ENCODE measurements at regions not wholly inside any gene's neighbourhood (a gene's known extent, or its start where the extent isn't known, plus 50 kb on each side); places are given as distances from the start of the nearest gene placed in this dataset.

- H3K9me3 ChIP-seq (replicated peaks in 1 of 2; ENCODE audit: control insufficient read depth in 1 of 2, insufficient read depth in 1 of 2, low read length in 2 of 2), result peaks cover 1 to 6% of the 10 kb centered on the region in 2 donors
- no peak overlapping the region for H3K4me2 ChIP-seq (replicated peaks; ENCODE audit: extremely low read depth, low read length, poor library complexity, severe bottlenecking)
- TF ChIP-seq, protein P1, sequence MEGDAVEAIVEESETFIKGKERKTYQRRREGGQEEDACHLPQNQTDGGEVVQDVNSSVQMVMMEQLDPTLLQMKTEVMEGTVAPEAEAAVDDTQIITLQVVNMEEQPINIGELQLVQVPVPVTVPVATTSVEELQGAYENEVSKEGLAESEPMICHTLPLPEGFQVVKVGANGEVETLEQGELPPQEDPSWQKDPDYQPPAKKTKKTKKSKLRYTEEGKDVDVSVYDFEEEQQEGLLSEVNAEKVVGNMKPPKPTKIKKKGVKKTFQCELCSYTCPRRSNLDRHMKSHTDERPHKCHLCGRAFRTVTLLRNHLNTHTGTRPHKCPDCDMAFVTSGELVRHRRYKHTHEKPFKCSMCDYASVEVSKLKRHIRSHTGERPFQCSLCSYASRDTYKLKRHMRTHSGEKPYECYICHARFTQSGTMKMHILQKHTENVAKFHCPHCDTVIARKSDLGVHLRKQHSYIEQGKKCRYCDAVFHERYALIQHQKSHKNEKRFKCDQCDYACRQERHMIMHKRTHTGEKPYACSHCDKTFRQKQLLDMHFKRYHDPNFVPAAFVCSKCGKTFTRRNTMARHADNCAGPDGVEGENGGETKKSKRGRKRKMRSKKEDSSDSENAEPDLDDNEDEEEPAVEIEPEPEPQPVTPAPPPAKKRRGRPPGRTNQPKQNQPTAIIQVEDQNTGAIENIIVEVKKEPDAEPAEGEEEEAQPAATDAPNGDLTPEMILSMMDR (IDR thresholded peaks at IDR 0.05), result no peak
- H4K20me1 ChIP-seq (ENCODE audit: insufficient read depth, low read length), result no peaks in the 10 kb centered on the region
- no peaks in the 10 kb centered on the region for H3K36me3 ChIP-seq (replicated peaks in 1 of 2; ENCODE audit: control insufficient read depth in 1 of 2, insufficient read depth in 2 of 2, low read length in 2 of 2)
- H3K4me1 Mint-ChIP-seq, result no peaks in the 10 kb centered on the region
- no peaks in the 10 kb centered on the region for H3K4me1 ChIP-seq (ENCODE audit: control insufficient read depth in 1 of 2, insufficient read depth in 2 of 2, low read length in 2 of 2)
- no peak overlapping the region for H3K27ac ChIP-seq (ENCODE audit: low read depth in 1 of 2, low read length in 2 of 2)
- H3K79me2 ChIP-seq (ENCODE audit: insufficient read depth, low read length), result no peaks in the 10 kb centered on the region
- no peak overlapping the region for H2AFZ ChIP-seq (ENCODE audit: insufficient read depth, low read depth, low read length, poor library complexity, severe bottlenecking)
- peak overlapping the region in 1 of 7 donors; percentile 10 for H3K27ac Mint-ChIP-seq
- intact Hi-C loops (cut with micrococcal nuclease), result no loop called here
- 56% methylated on average over 3 of the region's 3 CpGs for WGBS (ENCODE audit: insufficient coverage)
- no peak for DNase-seq
- H3K27me3 ChIP-seq (ENCODE audit: control insufficient read depth in 2 of 2, insufficient read depth in 2 of 2, low read length in 2 of 2), result no peaks in the 10 kb centered on the region
- H3K4me3 ChIP-seq (replicated peaks in 1 of 3; ENCODE audit: low read depth in 2 of 3, low read length in 3 of 3), result no peak overlapping the region
- H3K9ac ChIP-seq (ENCODE audit: insufficient read depth, low read length, poor library complexity, severe bottlenecking), result no peak overlapping the region
- no peaks in the 10 kb centered on the region for H3K36me3 Mint-ChIP-seq
- peaks cover 0 to 13% (median 0%) of the 10 kb centered on the region in 3 donors for H3K27me3 Mint-ChIP-seq (ENCODE audit: low read depth in 3 of 3)
- peaks cover 0 to 6% (median 2%) of the 10 kb centered on the region in 7 donors for H3K9me3 Mint-ChIP-seq
- H3K4me3 Mint-ChIP-seq, result no peak overlapping the region
These were observed 148.0 kb upstream of the SALL3 start for GRCh38 chr18:78831603-78832002.

DNA sequence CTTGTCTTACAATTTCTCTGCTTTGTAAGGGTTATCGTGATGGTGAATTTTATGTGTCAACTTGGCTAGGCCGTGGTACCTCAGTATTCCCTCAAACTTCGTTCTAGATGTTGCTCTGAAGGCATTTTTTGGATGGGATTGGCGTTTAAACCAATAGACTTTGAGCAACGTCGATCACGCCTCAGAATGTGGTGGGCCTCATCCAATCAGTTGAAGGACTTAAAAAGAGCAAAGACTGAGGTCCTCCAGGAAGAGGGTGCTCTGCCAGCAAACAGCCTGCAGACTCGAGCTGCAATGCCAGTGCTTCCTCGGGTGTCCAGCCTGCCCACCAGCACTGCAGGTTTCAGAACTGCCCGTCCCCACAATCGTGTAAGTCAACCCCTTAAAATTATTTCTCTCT is 145.8 kb upstream of the SALL3 start:
- no peaks in the 10 kb centered on the region for H3K36me3 Mint-ChIP-seq
- TF ChIP-seq, protein P1 (IDR thresholded peaks at IDR 0.05), result no peak
- peaks cover 0 to 13% (median 0%) of the 10 kb centered on the region in 3 donors for H3K27me3 Mint-ChIP-seq (ENCODE audit: low read depth in 3 of 3)
- DNase-seq, result no peak
- no peaks in the 10 kb centered on the region for H4K20me1 ChIP-seq (ENCODE audit: insufficient read depth, low read length)
- no peaks in the 10 kb centered on the region for H3K27me3 ChIP-seq (ENCODE audit: control insufficient read depth in 2 of 2, insufficient read depth in 2 of 2, low read length in 2 of 2)
- H2AFZ ChIP-seq (ENCODE audit: insufficient read depth, low read depth, low read length, poor library complexity, severe bottlenecking), result no peak overlapping the region
- intact Hi-C loops (cut with micrococcal nuclease), result no loop called here
- no peaks in the 10 kb centered on the region for H3K36me3 ChIP-seq (replicated peaks in 1 of 2; ENCODE audit: control insufficient read depth in 1 of 2, insufficient read depth in 2 of 2, low read length in 2 of 2)
- H3K4me1 Mint-ChIP-seq, result no peaks in the 10 kb centered on the region
- H3K9me3 Mint-ChIP-seq, result peaks cover 0 to 8% (median 3%) of the 10 kb centered on the region in 7 donors
- no peak overlapping the region for H3K9ac ChIP-seq (ENCODE audit: insufficient read depth, low read length, poor library complexity, severe bottlenecking)
- no peak overlapping the region for H3K4me3 Mint-ChIP-seq
- no peaks in the 10 kb centered on the region for H3K4me1 ChIP-seq (ENCODE audit: control insufficient read depth in 1 of 2, insufficient read depth in 2 of 2, low read length in 2 of 2)
- no peak overlapping the region for H3K4me3 ChIP-seq (replicated peaks in 1 of 3; ENCODE audit: low read depth in 2 of 3, low read length in 3 of 3)
- peaks cover 6 to 10% of the 10 kb centered on the region in 2 donors for H3K9me3 ChIP-seq (replicated peaks in 1 of 2; ENCODE audit: control insufficient read depth in 1 of 2, insufficient read depth in 1 of 2, low read length in 2 of 2)
- H3K27ac ChIP-seq (ENCODE audit: low read depth in 1 of 2, low read length in 2 of 2), result no peak overlapping the region
- H3K79me2 ChIP-seq (ENCODE audit: insufficient read depth, low read length), result no peaks in the 10 kb centered on the region
- WGBS (ENCODE audit: insufficient coverage), result 87% methylated on average over 11 of the region's 11 CpGs
- H3K27ac Mint-ChIP-seq, result no peak overlapping the region
- no peak overlapping the region for H3K4me2 ChIP-seq (replicated peaks; ENCODE audit: extremely low read depth, low read length, poor library complexity, severe bottlenecking)
